WTC11 (cell line): ENCODE measurements at regions not wholly inside any gene's neighbourhood (a gene's known extent, or its start where the extent isn't known, plus 50 kb on each side); places are given as distances from the start of the nearest gene placed in this dataset.

Experiments used
- ATAC-seq: fragments of 200-7000 bp; cut with Tn5 transposase; 2 replicates; pipeline ENCODE4 v1.10.0; 2021; ENCODE audit warnings: mild to moderate bottlenecking, moderate library complexity
- CTCF ChIA-PET: fragments of 300-600 bp; sonication (Branson Sonifier 250); formaldehyde crosslinking; loops from one replicate; lab custom pipeline; 2021; ENCODE audit warnings: antibody characterized with exemption; lab: Charles Lee
- POLR2A ChIA-PET: fragments of 350-600 bp; sonication (Branson Sonifier 250); formaldehyde crosslinking; loops from one replicate; lab custom pipeline; 2021; ENCODE audit warnings: antibody characterized with exemption; lab: Charles Lee
- DNase-seq: peaks from one replicate; pipeline ENCODE4 v3.0.0; 2021; ENCODE audit warnings: low spot score
- H3K27ac Mint-ChIP-seq: 2 replicates; pipeline ENCODE4 v1.8.0; 2021; ENCODE audit warnings: mixed read lengths
- H3K27me3 Mint-ChIP-seq: 2 replicates; pipeline ENCODE4 v1.8.0; 2021; ENCODE audit warnings: low read depth, mild to moderate bottlenecking, moderate library complexity, mixed read lengths
- H3K36me3 Mint-ChIP-seq: 2 replicates; pipeline ENCODE4 v1.8.0; 2021; ENCODE audit warnings: mixed read lengths
- H3K4me1 Mint-ChIP-seq: 2 replicates; pipeline ENCODE4 v1.8.0; 2022; ENCODE audit warnings: mixed read lengths
- H3K4me3 Mint-ChIP-seq: 2 replicates; pipeline ENCODE4 v1.8.0; 2021; ENCODE audit warnings: mild to moderate bottlenecking, moderate library complexity, mixed read lengths
- H3K9me3 Mint-ChIP-seq: 2 replicates; pipeline ENCODE4 v1.8.0; 2021; ENCODE audit warnings: mixed read lengths
- ARID4B ChIP-seq: sonication (generic); formaldehyde crosslinking; IDR thresholded peaks from 2 replicates; pipeline ENCODE4 v1.8.0; 2023; ENCODE audit warnings: missing genetic modification reagents, mild to moderate bottlenecking, borderline replicate concordance
- ATF6 ChIP-seq: sonication (generic); formaldehyde crosslinking; IDR thresholded peaks from 2 replicates; pipeline ENCODE4 v1.8.1; 2023; ENCODE audit warnings: mild to moderate bottlenecking, missing genetic modification reagents
- CBFB ChIP-seq: sonication (generic); formaldehyde crosslinking; IDR thresholded peaks from 2 replicates; pipeline ENCODE4 v1.8.1; 2022; ENCODE audit warnings: mild to moderate bottlenecking, low read depth, missing genetic modification reagents
- CDX4 ChIP-seq: fragments of 250-450 bp; sonication (Bioruptor Pico); IDR thresholded peaks from 2 replicates; pipeline ENCODE4 v1.9.0; 2021; ENCODE audit warnings: moderate library complexity, mild to moderate bottlenecking, inconsistent platforms, borderline replicate concordance
- ELF4 ChIP-seq: sonication (generic); formaldehyde crosslinking; IDR thresholded peaks from 2 replicates; pipeline ENCODE4 v1.8.1; 2022; ENCODE audit warnings: low read depth, mild to moderate bottlenecking, moderate library complexity, missing genetic modification reagents
- FOXK1 ChIP-seq: sonication (generic); formaldehyde crosslinking; IDR thresholded peaks from 2 replicates; pipeline ENCODE4 v1.8.0; 2022; ENCODE audit warnings: mild to moderate bottlenecking, moderate library complexity, missing genetic modification reagents
- FOXP1 ChIP-seq: sonication (generic); formaldehyde crosslinking; IDR thresholded peaks from 2 replicates; pipeline ENCODE4 v1.8.0; 2022; ENCODE audit warnings: missing genetic modification reagents, mild to moderate bottlenecking, moderate library complexity, borderline replicate concordance
- MXD4 ChIP-seq: fragments of 250-450 bp; sonication (Bioruptor Pico); IDR thresholded peaks from 2 replicates; pipeline ENCODE4 v1.8.0; 2021; ENCODE audit warnings: mild to moderate bottlenecking, moderate library complexity, borderline replicate concordance
- NR1H2 ChIP-seq: sonication (generic); formaldehyde crosslinking; IDR thresholded peaks from 2 replicates; pipeline ENCODE4 v1.9.0; 2021; ENCODE audit warnings: mild to moderate bottlenecking, moderate library complexity, missing genetic modification reagents
- PREB ChIP-seq: sonication (generic); formaldehyde crosslinking; IDR thresholded peaks from 2 replicates; pipeline ENCODE4 v1.8.1; 2022; ENCODE audit warnings: mild to moderate bottlenecking, missing genetic modification reagents, moderate library complexity, borderline replicate concordance
- RELA ChIP-seq: sonication (generic); formaldehyde crosslinking; IDR thresholded peaks from 2 replicates; pipeline ENCODE4 v1.8.1; 2022; ENCODE audit warnings: missing genetic modification reagents, mild to moderate bottlenecking, borderline replicate concordance
- ZBTB43 ChIP-seq: sonication (generic); formaldehyde crosslinking; IDR thresholded peaks from 2 replicates; pipeline ENCODE4 v1.8.1; 2023; ENCODE audit warnings: mild to moderate bottlenecking, missing genetic modification reagents
- ZNF121 ChIP-seq: sonication (generic); formaldehyde crosslinking; IDR thresholded peaks from 2 replicates; pipeline ENCODE4 v1.8.0; 2023; ENCODE audit warnings: missing genetic modification reagents
- ZNF138 ChIP-seq: sonication (generic); formaldehyde crosslinking; conservative IDR thresholded peaks from 2 replicates; pipeline ENCODE4 v1.8.1; 2022; ENCODE audit warnings: mild to moderate bottlenecking, moderate library complexity, missing genetic modification reagents
- TF ChIP-seq, protein P1 (sequence below): sonication (generic); formaldehyde crosslinking; conservative IDR thresholded peaks from 2 replicates; pipeline ENCODE4 v1.8.1; 2022; ENCODE audit warnings: mild to moderate bottlenecking, missing genetic modification reagents
- TF ChIP-seq, protein P2 (sequence below): sonication (generic); formaldehyde crosslinking; IDR thresholded peaks from 2 replicates; pipeline ENCODE4 v1.8.1; 2023; ENCODE audit warnings: mild to moderate bottlenecking, moderate library complexity, missing genetic modification reagents
- TF ChIP-seq, protein P3 (sequence below): fragments of 250-450 bp; sonication (Bioruptor Pico); IDR thresholded peaks from 2 replicates; pipeline ENCODE4 v2.1.2; 2022; ENCODE audit warnings: mild to moderate bottlenecking, moderate library complexity

GRCh38 chr12:90030726-90031125 lies 322.1 kb upstream of the ATP2B1 start:
- no peaks in the 10 kb centered on the region for H3K4me1 Mint-ChIP-seq
- POLR2A ChIA-PET: no interaction called here
- DNase-seq (no peak), ATAC-seq (no peak)
- no peaks in the 10 kb centered on the region for H3K9me3 Mint-ChIP-seq
- H3K27ac Mint-ChIP-seq: no peak overlapping the region
- TF ChIP-seq, protein P1, sequence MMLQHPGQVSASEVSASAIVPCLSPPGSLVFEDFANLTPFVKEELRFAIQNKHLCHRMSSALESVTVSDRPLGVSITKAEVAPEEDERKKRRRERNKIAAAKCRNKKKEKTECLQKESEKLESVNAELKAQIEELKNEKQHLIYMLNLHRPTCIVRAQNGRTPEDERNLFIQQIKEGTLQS (CRISPR knock-in tag): no peak
- no peak for TF ChIP-seq ELF4 (CRISPR knock-in tag)
- no peak for TF ChIP-seq ZNF121 (CRISPR knock-in tag)
- no peak for TF ChIP-seq FOXP1
- no peak for TF ChIP-seq PREB
- TF ChIP-seq ATF6 (CRISPR knock-in tag): no peak
- no peak for TF ChIP-seq CDX4 (CRISPR knock-in tag)
- no peak for TF ChIP-seq ZBTB43 (CRISPR knock-in tag)
- TF ChIP-seq, protein P2, sequence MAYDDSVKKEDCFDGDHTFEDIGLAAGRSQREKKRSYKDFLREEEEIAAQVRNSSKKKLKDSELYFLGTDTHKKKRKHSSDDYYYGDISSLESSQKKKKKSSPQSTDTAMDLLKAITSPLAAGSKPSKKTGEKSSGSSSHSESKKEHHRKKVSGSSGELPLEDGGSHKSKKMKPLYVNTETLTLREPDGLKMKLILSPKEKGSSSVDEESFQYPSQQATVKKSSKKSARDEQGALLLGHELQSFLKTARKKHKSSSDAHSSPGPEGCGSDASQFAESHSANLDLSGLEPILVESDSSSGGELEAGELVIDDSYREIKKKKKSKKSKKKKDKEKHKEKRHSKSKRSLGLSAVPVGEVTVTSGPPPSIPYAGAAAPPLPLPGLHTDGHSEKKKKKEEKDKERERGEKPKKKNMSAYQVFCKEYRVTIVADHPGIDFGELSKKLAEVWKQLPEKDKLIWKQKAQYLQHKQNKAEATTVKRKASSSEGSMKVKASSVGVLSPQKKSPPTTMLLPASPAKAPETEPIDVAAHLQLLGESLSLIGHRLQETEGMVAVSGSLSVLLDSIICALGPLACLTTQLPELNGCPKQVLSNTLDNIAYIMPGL: no peak
- TF ChIP-seq, protein P3, sequence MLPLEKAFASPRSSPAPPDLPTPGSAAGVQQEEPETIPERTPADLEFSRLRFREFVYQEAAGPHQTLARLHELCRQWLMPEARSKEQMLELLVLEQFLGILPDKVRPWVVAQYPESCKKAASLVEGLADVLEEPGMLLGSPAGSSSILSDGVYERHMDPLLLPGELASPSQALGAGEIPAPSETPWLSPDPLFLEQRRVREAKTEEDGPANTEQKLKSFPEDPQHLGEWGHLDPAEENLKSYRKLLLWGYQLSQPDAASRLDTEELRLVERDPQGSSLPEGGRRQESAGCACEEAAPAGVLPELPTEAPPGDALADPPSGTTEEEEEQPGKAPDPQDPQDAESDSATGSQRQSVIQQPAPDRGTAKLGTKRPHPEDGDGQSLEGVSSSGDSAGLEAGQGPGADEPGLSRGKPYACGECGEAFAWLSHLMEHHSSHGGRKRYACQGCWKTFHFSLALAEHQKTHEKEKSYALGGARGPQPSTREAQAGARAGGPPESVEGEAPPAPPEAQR (CRISPR knock-in tag): no peak
- no peak for TF ChIP-seq ZNF138
- TF ChIP-seq CBFB (CRISPR knock-in tag): no peak
- no peak for TF ChIP-seq NR1H2 (CRISPR knock-in tag)
- TF ChIP-seq, all 79 proteins: peak for 0
- H3K27me3 Mint-ChIP-seq: no peaks in the 10 kb centered on the region
- no peak overlapping the region for H3K4me3 Mint-ChIP-seq
- no peaks in the 10 kb centered on the region for H3K36me3 Mint-ChIP-seq
- CTCF ChIA-PET: no interaction called here

DNA sequence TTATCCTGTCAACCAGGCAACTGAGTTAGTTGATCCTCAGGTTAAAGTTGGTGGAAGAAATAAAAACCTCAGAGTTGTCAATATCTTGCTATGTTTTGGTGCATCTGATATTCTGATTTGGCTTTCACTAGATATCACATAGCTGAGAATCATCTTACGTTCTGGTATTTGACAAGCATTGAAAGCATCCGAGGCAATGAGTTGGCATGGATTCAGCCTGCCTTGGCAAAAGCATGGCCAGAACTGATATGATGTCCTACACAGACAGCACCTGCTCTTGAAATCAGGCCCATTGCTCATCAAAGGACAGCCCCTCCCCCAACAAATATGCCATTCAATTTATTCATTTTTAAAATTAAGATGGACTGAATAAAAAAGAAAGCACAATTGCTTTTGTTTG lies 320.7 kb upstream of the ATP2B1 start:
- no peak for DNase-seq
- Mint-ChIP-seq H3K27ac (no peak overlapping the region), H3K9me3 (no peaks in the 10 kb centered on the region), H3K27me3 (no peaks in the 10 kb centered on the region), H3K4me3 (no peak overlapping the region), H3K36me3 (no peaks in the 10 kb centered on the region), H3K4me1 (no peaks in the 10 kb centered on the region)
- ChIA-PET CTCF (no interaction called here), POLR2A (no interaction called here)
- ATAC-seq: no peak
- TF ChIP-seq ELF4 (CRISPR knock-in tag) (no peak), ATF6 (CRISPR knock-in tag) (no peak), ARID4B (CRISPR knock-in tag) (no peak), CBFB (CRISPR knock-in tag) (no peak), FOXK1 (CRISPR knock-in tag) (no peak), MXD4 (CRISPR knock-in tag) (no peak), ZBTB43 (CRISPR knock-in tag) (no peak), ZNF138 (no peak), RELA (CRISPR knock-in tag) (no peak)
